ENCODE measurements at regions not wholly inside any gene's neighbourhood (a gene's known extent, or its start where the extent isn't known, plus 50 kb on each side); places are given as distances from the start of the nearest gene placed in this dataset.

DNA sequence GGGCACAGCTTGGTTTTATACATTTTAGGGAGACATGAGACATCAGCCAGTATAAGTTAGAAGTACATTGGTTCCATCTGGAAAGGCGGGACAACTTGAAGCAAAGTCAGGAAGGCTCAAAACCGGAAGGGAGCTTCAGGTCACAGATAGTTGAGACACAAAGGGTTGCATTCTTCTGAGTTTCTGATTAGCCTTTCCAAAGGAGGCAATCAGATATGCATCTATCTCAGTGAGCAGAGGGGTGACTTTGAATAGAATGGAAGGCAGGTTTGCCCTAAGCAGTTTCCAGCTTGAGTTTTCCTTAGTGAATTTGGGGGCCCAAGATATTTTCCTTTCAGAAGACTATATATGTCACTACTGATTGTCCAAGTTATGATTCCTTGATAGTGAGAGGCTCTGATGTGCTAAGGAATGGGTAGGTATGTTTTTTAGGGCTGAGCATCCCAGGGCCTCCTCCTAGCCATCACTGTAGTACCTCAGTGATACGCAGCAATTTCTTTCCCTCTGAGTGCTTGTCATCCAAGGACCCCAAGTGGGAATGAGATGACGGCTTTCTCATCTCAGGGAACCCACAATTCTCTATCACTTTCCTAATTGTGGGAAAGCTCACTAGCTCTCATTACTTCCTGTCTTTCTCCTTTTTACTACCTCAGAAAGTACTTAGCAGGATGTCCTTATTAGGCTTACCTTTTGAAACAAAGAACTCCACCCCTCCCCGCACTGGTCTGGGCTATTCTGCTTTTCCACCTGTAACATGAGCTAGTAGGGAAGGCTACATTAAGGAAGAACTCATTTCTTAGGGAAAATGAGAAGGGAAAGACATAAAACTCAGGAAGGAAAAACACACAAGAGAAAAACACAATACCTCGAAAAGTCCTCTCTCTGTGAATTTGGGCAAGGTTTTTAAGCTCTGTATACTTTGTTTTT is 632.7 kb downstream of the RAPGEF2 start:
- no peak overlapping the region for H3K4me3 ChIP-seq (ENCODE audit: low read depth, low read length)
- TF ChIP-seq, protein P1, sequence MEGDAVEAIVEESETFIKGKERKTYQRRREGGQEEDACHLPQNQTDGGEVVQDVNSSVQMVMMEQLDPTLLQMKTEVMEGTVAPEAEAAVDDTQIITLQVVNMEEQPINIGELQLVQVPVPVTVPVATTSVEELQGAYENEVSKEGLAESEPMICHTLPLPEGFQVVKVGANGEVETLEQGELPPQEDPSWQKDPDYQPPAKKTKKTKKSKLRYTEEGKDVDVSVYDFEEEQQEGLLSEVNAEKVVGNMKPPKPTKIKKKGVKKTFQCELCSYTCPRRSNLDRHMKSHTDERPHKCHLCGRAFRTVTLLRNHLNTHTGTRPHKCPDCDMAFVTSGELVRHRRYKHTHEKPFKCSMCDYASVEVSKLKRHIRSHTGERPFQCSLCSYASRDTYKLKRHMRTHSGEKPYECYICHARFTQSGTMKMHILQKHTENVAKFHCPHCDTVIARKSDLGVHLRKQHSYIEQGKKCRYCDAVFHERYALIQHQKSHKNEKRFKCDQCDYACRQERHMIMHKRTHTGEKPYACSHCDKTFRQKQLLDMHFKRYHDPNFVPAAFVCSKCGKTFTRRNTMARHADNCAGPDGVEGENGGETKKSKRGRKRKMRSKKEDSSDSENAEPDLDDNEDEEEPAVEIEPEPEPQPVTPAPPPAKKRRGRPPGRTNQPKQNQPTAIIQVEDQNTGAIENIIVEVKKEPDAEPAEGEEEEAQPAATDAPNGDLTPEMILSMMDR (conservative IDR thresholded peaks at IDR 0.05; ENCODE audit: low read depth, low read length): no peak

DNA sequence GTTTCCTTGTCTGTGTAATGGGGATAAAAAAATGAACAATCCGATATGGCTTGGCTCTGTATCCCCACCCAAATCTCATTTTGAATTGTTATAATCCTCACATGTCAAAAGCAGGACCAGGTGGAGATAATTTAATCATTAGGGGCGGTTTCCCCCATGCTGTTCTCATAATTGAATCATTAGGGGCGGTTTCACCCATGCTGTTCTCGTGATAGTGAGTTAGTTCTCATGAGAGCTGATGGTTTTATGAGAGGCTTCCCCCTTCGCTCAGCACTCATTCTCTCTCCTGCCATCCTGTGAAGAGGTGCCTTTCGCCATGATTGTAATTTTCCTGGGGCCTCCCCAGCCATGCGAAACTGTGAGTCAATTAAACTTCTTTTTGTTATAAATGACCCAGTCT is 633.5 kb downstream of the RAPGEF2 start:
- no peak for DNase-seq (ENCODE audit: low read depth)
- H3K4me3 ChIP-seq (ENCODE audit: low read depth, low read length): no peak overlapping the region
- TF ChIP-seq, protein P1 (conservative IDR thresholded peaks at IDR 0.05; ENCODE audit: low read depth, low read length): no peak

More for the DNA sequence above, 632.7 kb downstream of the RAPGEF2 start:
- no peak for DNase-seq (ENCODE audit: low read depth)

DNA sequence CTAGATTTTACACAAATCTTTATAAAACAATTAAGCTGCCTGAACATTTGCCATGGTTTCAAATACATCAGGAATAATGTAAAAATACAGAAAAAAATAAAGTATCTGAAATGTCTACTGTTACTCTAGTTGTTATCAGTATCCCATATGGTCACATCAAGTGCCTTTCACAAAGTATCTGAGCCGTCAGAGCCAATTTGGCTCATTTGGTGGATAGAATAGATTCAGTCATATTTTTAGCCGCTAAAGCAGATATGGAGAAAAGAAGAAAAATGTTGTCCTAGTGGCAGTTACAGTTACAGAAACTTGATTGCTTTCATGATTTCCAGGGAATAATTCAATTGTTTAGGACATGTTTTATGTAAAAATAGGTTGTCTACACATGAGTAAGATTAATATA is 641.1 kb downstream of the RAPGEF2 start:
- H3K4me3 ChIP-seq (ENCODE audit: low read depth, low read length): no peak overlapping the region

DNA sequence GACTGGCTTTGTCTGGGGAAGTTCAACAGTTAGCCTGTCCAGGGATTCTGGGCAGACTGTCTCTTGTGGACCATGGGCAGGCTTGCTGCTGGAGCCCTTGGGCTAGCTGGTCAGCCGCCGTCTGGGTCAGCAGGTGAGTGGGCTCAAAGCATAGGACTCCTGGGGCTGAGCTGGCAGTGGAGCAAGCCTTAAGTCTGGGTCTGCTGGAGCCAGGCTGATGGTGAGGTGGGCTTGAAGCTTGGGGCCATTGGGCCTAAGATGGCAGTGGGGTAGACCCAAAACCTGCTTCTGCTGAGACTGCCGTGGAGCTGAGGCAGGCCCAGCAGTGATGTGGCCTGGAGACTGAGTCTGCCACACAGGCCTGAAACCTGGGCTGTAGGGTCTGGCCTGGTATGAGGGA is 645.1 kb downstream of the RAPGEF2 start:
- no peak for DNase-seq (ENCODE audit: low read depth)
- H3K4me3 ChIP-seq (ENCODE audit: low read depth, low read length): no peak overlapping the region
- TF ChIP-seq, protein P1 (conservative IDR thresholded peaks at IDR 0.05; ENCODE audit: low read depth, low read length): no peak

More for the DNA sequence above, 641.1 kb downstream of the RAPGEF2 start:
- DNase-seq (ENCODE audit: low read depth): no peak
- TF ChIP-seq, protein P1 (conservative IDR thresholded peaks at IDR 0.05; ENCODE audit: low read depth, low read length): no peak

DNA sequence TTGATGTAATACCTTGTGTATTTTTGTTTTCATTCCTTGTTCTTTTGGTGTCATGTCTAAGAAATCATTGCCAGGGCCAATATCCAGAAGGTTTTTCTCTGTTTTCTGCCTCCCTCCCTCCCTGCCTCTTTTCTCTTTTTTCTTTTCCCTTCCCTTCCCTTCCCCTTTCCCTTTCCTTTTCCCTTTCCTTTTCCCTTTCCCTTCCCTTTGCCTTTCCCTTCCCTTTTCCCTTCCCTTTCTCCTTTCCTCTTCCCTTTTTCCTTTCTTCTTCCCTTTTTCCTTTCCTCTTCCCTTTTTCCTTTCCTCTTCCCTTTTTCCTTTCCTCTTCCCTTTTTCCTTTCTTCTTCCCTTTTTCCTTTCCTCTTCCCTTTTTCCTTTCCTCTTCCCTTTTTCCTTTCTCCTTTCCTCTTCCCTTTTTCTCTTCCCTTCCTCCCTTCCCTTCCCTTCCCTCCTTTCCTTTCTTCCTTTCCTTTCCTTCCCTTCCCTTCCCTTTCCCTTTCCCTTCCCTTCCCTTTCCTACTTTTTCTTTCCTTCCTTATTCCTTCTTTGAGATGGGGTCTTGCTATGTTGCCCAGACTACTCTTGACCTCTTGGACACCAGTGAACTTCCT is 646.1 kb downstream of the RAPGEF2 start:
- no peak overlapping the region for H3K4me3 ChIP-seq (ENCODE audit: low read depth, low read length)
- TF ChIP-seq, protein P1 (conservative IDR thresholded peaks at IDR 0.05; ENCODE audit: low read depth, low read length): no peak
- no peak for DNase-seq (ENCODE audit: low read depth)

DNA sequence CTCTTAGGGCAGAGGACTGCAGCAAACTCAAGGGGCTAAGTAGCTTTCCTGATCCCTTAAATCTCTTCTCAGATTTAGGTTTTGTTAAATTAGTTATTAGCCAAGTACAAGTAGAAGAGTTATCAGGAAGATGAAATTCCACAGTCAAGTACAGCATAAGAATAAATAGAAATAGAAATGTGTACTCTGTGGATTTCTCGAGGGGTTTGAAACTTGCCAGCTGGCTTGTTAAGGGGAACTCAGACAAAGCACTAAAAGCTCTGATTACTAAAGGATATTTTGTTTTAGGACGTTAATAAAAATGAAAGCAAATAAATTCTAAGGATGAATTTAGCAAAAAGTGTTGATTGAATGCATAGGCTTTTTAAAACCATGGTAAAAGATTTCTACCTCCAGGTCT is 654.6 kb downstream of the RAPGEF2 start:
- DNase-seq (ENCODE audit: low read depth): no peak
- H3K4me3 ChIP-seq (ENCODE audit: low read depth, low read length): no peak overlapping the region
- TF ChIP-seq, protein P1 (conservative IDR thresholded peaks at IDR 0.05; ENCODE audit: low read depth, low read length): no peak

Measured in epithelial cell of proximal tubule (primary cell).